ELR (cell line): ENCODE measurements at regions not wholly inside any gene's neighbourhood (a gene's known extent, or its start where the extent isn't known, plus 50 kb on each side); places are given as distances from the start of the nearest gene placed in this dataset.
A peak's percentile ranks its signal among the peaks of the same experiment; 100 is the strongest.
"Not testable (repeated sequence)": the region's sequence is repeated elsewhere in the genome, so short reads cannot be mapped to it uniquely, and the experiment has no call there.

Source experiments
- DNase-seq: peaks from one replicate; pipeline ENCODE4 v3.0.0-alpha.2; 2015; ENCODE audit warnings: low read depth

GRCh38 chr9:63450836-63451235, 1834.2 kb downstream of the FOXD4L5 start:
- DNase-seq: not testable (repeated sequence)

GRCh38 chr9:63425123-63425522, 1859.9 kb downstream of the FOXD4L5 start:
- DNase-seq: not testable (repeated sequence)

GRCh38 chr9:63390897-63391296, 1894.1 kb downstream of the FOXD4L5 start:
- not testable (repeated sequence) for DNase-seq

- DNase-seq: not testable (repeated sequence)
Measured at GRCh38 chr9:63385479-63385878, 1899.5 kb downstream of the FOXD4L5 start.

- not testable (repeated sequence) for DNase-seq
Measured at GRCh38 chr9:63379864-63380263, 1905.1 kb downstream of the FOXD4L5 start.

- DNase-seq: not testable (repeated sequence)
Measured at GRCh38 chr9:63354219-63354618, 1930.8 kb downstream of the FOXD4L5 start.

- DNase-seq: not testable (repeated sequence)
Measured at GRCh38 chr9:63347347-63347746, 1937.7 kb downstream of the FOXD4L5 start.

- DNase-seq: peak; percentile 95
Measured at GRCh38 chr9:63346310-63347048, 1938.5 kb downstream of the FOXD4L5 start.

- DNase-seq: not testable (repeated sequence)
Measured at GRCh38 chr9:63344408-63344807, 1940.6 kb downstream of the FOXD4L5 start.

GRCh38 chr9:63342528-63342927, 1942.5 kb downstream of the FOXD4L5 start:
- peak; percentile 74 for DNase-seq

GRCh38 chr9:63337899-63338604, 1947.0 kb downstream of the FOXD4L5 start:
- DNase-seq: peak; percentile 87

- DNase-seq: not testable (repeated sequence)
Measured at GRCh38 chr9:63335286-63335685, 1949.7 kb downstream of the FOXD4L5 start.

- DNase-seq: not testable (repeated sequence)
Measured at GRCh38 chr9:63334187-63334586, 1950.8 kb downstream of the FOXD4L5 start.

- DNase-seq: not testable (repeated sequence)
Measured at GRCh38 chr9:63333083-63333482, 1951.9 kb downstream of the FOXD4L5 start.

- not testable (repeated sequence) for DNase-seq
Measured at GRCh38 chr9:63328313-63328712, 1956.7 kb downstream of the FOXD4L5 start.

- DNase-seq: not testable (repeated sequence)
Measured at GRCh38 chr9:63327211-63327610, 1957.8 kb downstream of the FOXD4L5 start.

GRCh38 chr9:63326665-63327064, 1958.3 kb downstream of the FOXD4L5 start:
- DNase-seq: not testable (repeated sequence)

GRCh38 chr9:63325696-63326095, 1959.3 kb downstream of the FOXD4L5 start:
- not testable (repeated sequence) for DNase-seq

- DNase-seq: not testable (repeated sequence)
Measured at GRCh38 chr9:63318093-63318492, 1966.9 kb downstream of the FOXD4L5 start.

- DNase-seq: not testable (repeated sequence)
Measured at GRCh38 chr9:63315387-63315786, 1969.6 kb downstream of the FOXD4L5 start.

- DNase-seq: not testable (repeated sequence)
Measured at GRCh38 chr9:63296848-63297247, 1988.2 kb downstream of the FOXD4L5 start.

GRCh38 chr9:63296366-63296765, 1988.6 kb downstream of the FOXD4L5 start:
- not testable (repeated sequence) for DNase-seq

GRCh38 chr9:63289971-63290370, 1995.0 kb downstream of the FOXD4L5 start:
- DNase-seq: peak; percentile 8
